Fibroblast of mammary gland (primary cell): ENCODE measurements at regions not wholly inside any gene's neighbourhood (a gene's known extent, or its start where the extent isn't known, plus 50 kb on each side); places are given as distances from the start of the nearest gene placed in this dataset.

ENCODE experiments used
- DNase-seq: peaks from one replicate; pipeline ENCODE4 v3.0.0-alpha.2; 2010; ENCODE audit warnings: low read depth
- H3K4me3 ChIP-seq: 2 replicates; pipeline ENCODE4 v1.5.1; 2011; ENCODE audit warnings: low read depth, mild to moderate bottlenecking, low read length, moderate library complexity; ENCODE audit not compliant: control insufficient read depth
- TF ChIP-seq, protein P1 (sequence below): conservative IDR thresholded peaks from 2 replicates; pipeline ENCODE4 v1.5.1; 2011; ENCODE audit warnings: low read depth, low read length, inconsistent platforms; ENCODE audit not compliant: control insufficient read depth, insufficient read depth

DNA sequence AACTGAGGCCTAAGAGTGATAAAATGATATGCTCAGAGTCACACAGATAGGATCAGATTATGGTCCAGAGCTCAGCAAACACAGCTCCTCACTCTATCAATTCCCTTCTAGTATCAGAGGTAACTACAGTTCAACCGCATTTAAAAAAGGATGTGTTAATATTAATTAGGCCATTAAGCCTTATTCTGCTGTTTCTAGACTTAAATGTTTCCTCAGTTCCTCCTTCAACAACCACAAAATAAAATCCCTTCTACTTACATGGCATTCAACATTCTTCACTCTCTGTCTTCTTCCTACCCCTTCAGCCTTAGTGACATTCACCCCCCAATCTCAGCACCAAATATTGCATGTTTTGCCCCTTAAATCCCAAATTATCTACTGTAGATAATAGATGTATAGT lies 254.9 kb downstream of the PLPP3 start:
- TF ChIP-seq, protein P1, sequence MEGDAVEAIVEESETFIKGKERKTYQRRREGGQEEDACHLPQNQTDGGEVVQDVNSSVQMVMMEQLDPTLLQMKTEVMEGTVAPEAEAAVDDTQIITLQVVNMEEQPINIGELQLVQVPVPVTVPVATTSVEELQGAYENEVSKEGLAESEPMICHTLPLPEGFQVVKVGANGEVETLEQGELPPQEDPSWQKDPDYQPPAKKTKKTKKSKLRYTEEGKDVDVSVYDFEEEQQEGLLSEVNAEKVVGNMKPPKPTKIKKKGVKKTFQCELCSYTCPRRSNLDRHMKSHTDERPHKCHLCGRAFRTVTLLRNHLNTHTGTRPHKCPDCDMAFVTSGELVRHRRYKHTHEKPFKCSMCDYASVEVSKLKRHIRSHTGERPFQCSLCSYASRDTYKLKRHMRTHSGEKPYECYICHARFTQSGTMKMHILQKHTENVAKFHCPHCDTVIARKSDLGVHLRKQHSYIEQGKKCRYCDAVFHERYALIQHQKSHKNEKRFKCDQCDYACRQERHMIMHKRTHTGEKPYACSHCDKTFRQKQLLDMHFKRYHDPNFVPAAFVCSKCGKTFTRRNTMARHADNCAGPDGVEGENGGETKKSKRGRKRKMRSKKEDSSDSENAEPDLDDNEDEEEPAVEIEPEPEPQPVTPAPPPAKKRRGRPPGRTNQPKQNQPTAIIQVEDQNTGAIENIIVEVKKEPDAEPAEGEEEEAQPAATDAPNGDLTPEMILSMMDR = no peak
- no peak overlapping the region for H3K4me3 ChIP-seq
- DNase-seq = no peak

DNA sequence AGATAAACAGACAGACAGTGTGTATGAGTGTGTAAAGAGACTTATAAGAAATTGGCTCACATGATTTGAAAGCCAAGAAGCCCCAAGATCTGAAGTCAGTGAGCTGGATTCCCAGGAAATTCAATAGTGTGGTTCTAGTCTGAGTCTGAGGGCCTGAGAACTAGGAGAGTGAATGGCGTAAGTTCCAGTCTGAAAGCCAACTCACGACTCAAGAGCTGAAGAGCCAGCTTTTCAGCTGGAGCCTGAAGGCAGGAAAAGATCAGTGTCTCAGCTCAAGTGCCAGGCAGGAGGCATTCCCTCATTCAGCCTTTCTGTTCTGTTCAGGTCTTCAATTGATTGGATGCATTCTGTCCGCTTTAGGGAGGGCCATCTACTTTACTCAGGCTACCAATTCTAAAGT lies 257.2 kb downstream of the PLPP3 start:
- TF ChIP-seq, protein P1 = no peak
- H3K4me3 ChIP-seq = no peak overlapping the region
- no peak for DNase-seq

DNA sequence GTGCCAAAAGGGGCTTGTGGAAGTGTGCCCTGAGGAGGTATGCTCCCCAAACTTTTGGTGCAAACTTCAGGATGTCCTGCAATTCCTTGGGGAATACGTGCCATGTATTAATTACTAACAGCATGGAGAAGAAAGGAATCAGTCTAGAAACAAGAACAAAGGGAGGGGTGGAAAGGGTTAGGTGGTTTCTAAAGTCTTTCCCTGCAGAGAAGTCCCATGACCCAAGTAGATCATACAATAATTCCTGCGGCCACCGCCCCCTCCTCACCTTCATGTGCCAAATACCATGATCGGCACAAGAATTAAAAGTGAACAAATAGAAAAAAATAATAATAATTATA lies 258.2 kb downstream of the PLPP3 start:
- no peak for DNase-seq
- TF ChIP-seq, protein P1 = no peak
- no peak overlapping the region for H3K4me3 ChIP-seq

DNA sequence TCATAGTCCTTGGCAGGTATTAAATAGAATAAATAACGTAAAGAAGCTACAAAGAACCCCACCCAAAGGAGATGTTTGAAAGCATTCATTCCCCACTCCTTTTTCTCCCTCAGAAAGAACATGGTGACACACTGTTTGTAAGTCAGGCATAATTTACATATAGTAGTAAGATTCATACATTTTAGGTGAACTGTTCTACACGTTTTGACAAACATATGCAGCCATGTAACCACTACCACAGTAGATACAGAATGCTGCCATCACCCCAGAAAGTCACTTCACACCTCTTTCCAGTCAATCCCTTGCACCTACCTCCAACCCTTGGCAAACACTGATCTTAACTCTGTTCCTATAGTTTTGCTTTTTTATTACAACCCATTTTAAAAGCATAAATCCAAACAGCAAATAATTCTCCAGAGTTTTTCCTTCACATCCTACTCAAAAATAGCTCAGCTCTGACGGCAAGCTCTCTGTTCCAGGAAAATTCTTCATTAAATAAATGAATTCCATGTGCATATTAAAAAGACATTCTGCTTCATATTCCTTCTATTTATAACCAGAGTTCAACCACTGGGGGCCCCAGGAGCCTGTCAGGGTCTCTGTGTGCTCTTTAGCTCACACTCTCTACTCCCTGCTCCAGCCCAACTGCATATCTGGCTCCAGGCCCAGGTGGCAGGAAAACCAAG lies 258.8 kb downstream of the PLPP3 start:
- TF ChIP-seq, protein P1 = no peak
- no peak overlapping the region for H3K4me3 ChIP-seq

DNA sequence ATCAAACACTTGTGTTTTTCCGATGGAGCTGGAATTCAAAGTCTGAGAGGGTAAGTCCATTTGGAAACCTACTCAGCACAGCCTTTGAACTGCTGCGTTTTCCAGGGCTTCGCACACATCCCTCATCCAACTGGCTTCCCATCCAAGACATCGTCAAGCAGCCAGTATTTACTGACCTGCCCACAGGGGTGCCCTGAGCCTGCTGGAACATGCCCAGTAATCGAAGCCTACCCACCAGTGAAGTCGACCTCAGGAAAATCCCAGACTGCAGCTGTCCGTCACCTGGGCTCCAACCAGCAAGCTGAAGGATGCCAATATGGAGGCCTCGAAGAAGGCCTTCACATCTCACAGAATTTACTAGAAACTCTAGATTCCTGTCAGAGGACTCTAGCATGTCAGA lies 261.6 kb downstream of the PLPP3 start:
- TF ChIP-seq, protein P1 = no peak
- no peak overlapping the region for H3K4me3 ChIP-seq
- no peak for DNase-seq

More for the DNA sequence above, 258.8 kb downstream of the PLPP3 start:
- no peak for DNase-seq

DNA sequence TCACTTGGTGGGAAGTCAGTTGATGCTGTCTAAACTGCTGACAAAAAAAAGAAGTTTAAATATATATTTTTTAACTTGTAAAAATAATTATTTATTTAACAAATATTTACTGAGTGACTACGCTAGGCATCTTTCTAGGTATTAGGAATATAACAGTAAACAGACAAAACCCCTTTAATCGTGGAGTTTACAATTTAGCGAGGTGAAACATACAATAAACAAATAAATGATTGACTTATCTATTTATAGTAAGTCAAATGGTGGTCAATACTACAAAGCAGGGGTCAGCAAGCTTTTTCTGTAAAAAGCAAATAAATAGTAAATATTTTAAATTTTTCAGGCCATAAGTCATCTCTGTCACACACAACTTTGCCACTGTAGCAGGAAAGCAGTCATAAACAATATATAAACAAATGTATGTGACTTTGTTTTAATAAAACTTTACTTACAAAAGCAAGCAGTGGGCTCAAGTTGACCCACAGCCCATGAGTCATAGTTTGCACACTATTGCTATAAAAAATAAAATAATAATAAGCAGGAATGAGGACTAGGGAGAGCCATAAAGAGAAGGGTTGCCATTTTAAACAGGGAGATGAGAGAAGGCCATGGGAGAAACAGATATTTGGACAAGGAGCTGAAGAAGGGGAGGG lies 263.9 kb downstream of the PLPP3 start:
- TF ChIP-seq, protein P1 = no peak
- H3K4me3 ChIP-seq = no peak overlapping the region
- DNase-seq = no peak
